ENCODE measurements at regions not wholly inside any gene's neighbourhood (a gene's known extent, or its start where the extent isn't known, plus 50 kb on each side); places are given as distances from the start of the nearest gene placed in this dataset.

DNA sequence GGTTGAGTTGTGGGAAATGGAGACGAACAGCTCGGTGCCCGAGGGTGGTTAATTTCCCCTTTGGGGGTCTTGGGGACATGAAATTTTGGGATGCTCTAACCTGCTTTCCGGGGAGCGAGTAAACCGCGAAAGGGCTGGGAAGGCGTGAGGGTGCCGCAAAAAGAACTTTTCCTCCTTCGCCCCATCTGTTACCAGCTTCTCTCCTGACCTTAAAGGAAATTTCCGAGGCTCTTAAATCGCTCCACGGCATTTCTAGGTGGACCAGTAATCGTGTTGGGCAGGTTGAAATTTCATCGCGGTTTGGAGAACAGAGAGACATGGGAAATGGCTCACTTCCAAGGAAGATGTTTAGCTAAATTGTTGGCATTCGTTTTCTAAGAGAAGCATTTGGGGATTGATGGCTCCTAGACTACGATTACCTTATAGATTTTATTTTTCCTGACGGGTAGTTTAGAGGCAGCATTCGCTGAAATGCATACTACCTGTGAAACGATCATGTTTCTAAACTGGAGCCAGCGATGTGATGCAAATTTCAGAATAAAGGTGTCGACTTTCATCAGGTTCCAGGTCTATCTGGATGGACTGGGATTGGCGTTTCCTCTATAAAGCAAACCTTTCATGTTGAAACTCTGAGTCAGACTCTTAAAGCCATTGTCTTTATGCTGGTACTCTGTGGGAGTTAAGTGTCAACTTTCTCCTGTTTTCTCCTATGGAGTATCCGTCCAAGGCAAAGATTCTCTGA, 414.5 kb downstream of the PCNX1 start:
- Mint-ChIP-seq H3K9me3 (no peaks in the 10 kb centered on the region), H3K27ac (peak overlapping the region; percentile 81 to 93 (median 88)), H3K4me1 (peaks cover 45 to 57% of the 10 kb centered on the region in 2 donors), H3K36me3 (no peaks in the 10 kb centered on the region), H3K27me3 (ENCODE audit: low read depth in 3 of 3) (peaks cover 3 to 16% (median 16%) of the 10 kb centered on the region in 3 donors), H3K4me3 (peak overlapping the region; percentile 91 to 97 (median 94))
- DNase-seq = no peak

DNA sequence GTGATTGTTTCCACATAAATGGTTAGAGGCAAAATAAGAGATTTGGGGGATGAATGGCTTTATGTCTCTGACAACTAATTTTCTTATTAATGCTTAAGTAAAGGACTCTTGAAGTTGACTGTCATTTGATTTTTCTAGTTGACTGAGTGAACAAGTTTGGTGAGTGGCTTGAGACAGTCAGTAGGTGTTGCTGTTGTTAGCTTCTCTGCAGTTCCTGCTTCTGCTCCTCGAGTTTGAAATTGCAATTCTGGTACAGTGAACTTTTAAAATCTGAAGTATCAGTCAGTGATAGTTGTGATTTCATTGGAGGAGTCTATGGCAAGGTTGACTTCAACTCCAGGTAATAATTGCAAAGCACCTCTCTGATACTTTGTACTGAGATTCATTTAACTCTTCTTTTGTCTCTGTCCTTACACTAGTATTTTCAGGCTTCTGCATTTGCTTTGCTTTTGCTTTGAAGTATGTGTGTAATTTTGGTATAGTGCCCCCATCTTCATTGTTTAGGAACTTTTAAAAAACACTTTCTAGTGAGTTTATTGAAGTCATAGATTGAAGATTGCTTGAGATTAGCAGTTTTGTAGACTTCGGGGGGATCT, 415.5 kb downstream of the PCNX1 start:
- Mint-ChIP-seq H3K27ac (peak overlapping the region; percentile 32 to 83 (median 68)), H3K9me3 (no peaks in the 10 kb centered on the region), H3K4me1 (peaks cover 49 to 61% of the 10 kb centered on the region in 2 donors), H3K36me3 (no peaks in the 10 kb centered on the region), H3K27me3 (ENCODE audit: low read depth in 3 of 3) (peaks cover 3 to 16% (median 13%) of the 10 kb centered on the region in 3 donors), H3K4me3 (peak overlapping the region; percentile 67 to 97 (median 94))
- peak; percentile 12 to 42 (median 20) for DNase-seq

DNA sequence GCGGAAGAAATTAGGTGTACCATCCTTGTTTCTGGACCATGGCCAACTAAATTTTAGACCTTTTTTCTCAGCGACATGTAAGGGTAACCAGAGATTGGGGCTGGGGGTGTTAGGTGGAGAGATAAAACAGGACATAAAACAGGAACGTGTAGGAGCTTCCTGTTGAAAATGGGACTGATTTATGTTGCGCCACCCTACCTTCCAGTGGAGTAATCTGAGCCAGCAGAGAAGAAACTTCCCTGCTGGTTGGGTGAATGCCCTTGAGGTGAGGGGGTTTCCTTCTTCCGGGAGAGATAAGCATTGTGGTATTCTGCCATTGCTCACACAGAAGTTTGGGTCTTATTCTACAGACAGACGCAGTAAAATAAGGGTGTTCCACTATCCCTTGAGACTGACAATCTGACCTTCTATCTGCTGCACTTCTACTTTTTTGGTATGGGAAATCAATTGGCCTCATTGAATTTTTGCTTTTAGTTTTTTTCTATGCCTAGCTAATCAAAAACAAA, 417.6 kb downstream of the PCNX1 start:
- peak; percentile 27 to 40 (median 28) for DNase-seq
- no peaks in the 10 kb centered on the region for H3K9me3 Mint-ChIP-seq
- H3K4me1 Mint-ChIP-seq = peaks cover 60 to 71% of the 10 kb centered on the region in 2 donors
- peak overlapping the region in 4 of 5 donors; percentile 1 to 36 (median 4) for H3K4me3 Mint-ChIP-seq
- H3K27ac Mint-ChIP-seq = peak overlapping the region in 3 of 6 donors; percentile 18 to 56 (median 32)
- H3K36me3 Mint-ChIP-seq = no peaks in the 10 kb centered on the region
- peaks cover 3 to 14% (median 8%) of the 10 kb centered on the region in 3 donors for H3K27me3 Mint-ChIP-seq (ENCODE audit: low read depth in 3 of 3)

DNA sequence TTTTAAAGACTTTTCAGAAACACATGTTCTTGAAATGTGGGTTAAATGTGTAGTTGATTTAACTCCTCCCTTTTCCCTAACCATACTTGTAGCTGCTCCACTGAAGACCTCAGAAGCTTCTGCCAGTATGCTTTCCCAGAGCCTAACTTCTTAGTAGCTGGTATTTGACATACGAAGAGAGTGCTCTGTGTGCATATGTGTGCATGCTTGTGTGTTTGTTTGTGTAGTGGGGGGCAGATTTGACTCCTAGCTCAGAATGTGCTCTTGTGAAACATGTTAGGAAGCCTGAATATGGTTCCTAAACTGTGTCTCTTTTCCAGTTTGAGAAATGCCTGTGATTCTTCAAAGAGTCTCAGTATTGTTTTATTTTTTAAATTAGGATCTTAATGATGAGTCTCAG, 420.4 kb downstream of the PCNX1 start:
- Mint-ChIP-seq H3K27ac (peak overlapping the region in 5 of 6 donors; percentile 1 to 58 (median 19)), H3K36me3 (peaks cover 0 to 5% (median 0%) of the 10 kb centered on the region in 3 donors), H3K4me1 (peaks cover 55 to 75% of the 10 kb centered on the region in 2 donors), H3K4me3 (peak overlapping the region in 3 of 5 donors; percentile 0 to 14 (median 7)), H3K9me3 (no peaks in the 10 kb centered on the region), H3K27me3 (ENCODE audit: low read depth in 3 of 3) (peaks cover 0 to 1% (median 0%) of the 10 kb centered on the region in 3 donors)
- DNase-seq = no peak

DNA sequence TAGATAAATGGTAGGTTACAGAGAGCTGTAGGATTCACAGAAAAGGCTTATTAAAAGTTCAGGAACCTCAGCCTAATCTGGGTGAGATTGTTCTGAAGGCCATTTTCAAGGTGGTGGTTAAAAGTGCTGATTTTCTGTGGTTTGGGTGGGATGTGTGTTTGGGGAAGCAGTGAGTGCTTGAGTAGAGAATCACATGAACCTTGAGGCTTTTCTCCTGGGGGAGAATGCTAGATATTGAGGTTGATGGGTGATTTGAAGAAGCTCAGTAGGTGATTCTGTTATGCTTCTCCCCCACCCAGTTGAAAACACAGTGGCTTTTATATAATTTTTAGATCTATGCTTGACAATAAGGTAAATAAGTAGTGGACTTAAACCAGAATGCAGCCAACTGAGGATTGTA, 420.9 kb downstream of the PCNX1 start:
- peaks cover 0 to 5% (median 0%) of the 10 kb centered on the region in 3 donors for H3K36me3 Mint-ChIP-seq
- peak; percentile 17 to 37 (median 36) for DNase-seq
- H3K4me3 Mint-ChIP-seq = peak overlapping the region in 4 of 5 donors; percentile 0 to 14 (median 7)
- H3K9me3 Mint-ChIP-seq = no peaks in the 10 kb centered on the region
- H3K27ac Mint-ChIP-seq = peak overlapping the region; percentile 12 to 58 (median 26)
- peaks cover 50 to 70% of the 10 kb centered on the region in 2 donors for H3K4me1 Mint-ChIP-seq
- peaks cover 0 to 1% (median 0%) of the 10 kb centered on the region in 3 donors for H3K27me3 Mint-ChIP-seq (ENCODE audit: low read depth in 3 of 3)

DNA sequence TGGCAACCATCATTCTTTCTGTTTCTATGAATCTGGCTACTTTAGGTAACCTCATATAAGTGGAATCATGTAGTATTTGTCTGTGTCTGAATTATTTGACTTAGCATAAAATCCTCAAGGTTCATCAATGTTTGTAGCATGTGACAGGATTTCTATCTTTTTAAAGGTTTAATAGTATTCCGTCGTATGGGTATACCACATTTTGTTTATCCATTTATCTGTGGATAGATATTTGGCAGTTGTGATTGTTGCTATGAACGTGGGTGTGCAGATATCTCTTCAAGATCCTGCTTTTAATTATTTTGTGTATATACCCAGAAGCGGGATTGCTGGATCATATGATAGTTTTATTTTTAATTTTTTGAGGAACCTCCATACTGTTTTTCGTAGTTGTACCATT, 421.7 kb downstream of the PCNX1 start:
- Mint-ChIP-seq H3K4me3 (no peak overlapping the region), H3K36me3 (peaks cover 0 to 6% (median 5%) of the 10 kb centered on the region in 3 donors), H3K4me1 (peaks cover 49 to 64% of the 10 kb centered on the region in 2 donors), H3K27ac (no peak overlapping the region), H3K9me3 (no peaks in the 10 kb centered on the region), H3K27me3 (ENCODE audit: low read depth in 3 of 3) (peaks cover 0 to 1% (median 0%) of the 10 kb centered on the region in 3 donors)
- no peak for DNase-seq

DNA sequence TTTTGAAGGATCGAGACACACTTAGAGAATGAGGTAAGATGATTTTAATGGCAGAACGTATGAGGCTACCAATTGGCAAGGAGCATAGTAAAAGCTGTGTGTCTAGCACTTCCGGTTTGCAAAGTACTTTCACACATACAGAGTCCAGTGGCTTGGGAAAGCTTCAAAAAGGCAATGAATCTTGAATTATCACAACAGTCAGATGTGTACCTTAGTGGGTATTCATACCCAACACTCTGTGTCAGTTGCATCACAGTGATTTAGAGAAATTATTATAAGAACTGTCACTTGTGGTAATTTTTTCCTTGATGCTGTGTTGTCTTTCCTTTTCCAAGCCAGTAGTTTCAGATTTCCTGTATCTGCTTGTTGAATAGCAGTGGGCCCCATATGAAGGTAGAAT, 424.1 kb downstream of the PCNX1 start:
- no peak overlapping the region for H3K4me3 Mint-ChIP-seq
- peaks cover 32 to 44% of the 10 kb centered on the region in 2 donors for H3K4me1 Mint-ChIP-seq
- H3K27ac Mint-ChIP-seq = no peak overlapping the region

DNA sequence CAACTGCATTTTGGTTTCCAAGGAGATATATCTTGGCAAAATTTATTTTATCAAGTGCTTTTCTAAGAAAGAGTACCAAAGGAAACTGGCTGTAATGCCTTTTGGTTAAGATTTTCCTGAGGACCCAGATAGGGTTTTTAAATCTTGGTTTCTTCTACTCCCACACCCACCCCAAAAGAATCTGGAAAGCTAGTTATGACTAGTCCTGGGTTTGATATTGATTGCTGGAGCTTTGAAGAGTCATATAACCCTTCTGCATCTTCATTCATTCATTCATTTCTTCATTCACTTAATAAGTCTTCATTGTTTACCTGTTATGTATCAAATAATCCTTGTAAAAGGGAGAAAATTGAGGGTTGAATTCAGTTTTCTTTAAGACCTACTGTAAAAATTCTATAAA, 425.2 kb downstream of the PCNX1 start:
- Mint-ChIP-seq H3K4me1 (peaks cover 32 to 43% of the 10 kb centered on the region in 2 donors), H3K9me3 (no peaks in the 10 kb centered on the region), H3K36me3 (peaks cover 0 to 6% (median 5%) of the 10 kb centered on the region in 3 donors), H3K27ac (no peak overlapping the region), H3K4me3 (no peak overlapping the region), H3K27me3 (ENCODE audit: low read depth in 3 of 3) (peaks cover 0 to 1% (median 0%) of the 10 kb centered on the region in 3 donors)
- no peak for DNase-seq

More for the DNA sequence above, 424.1 kb downstream of the PCNX1 start:
- no peak for DNase-seq
- H3K9me3 Mint-ChIP-seq = no peaks in the 10 kb centered on the region
- peaks cover 0 to 6% (median 5%) of the 10 kb centered on the region in 3 donors for H3K36me3 Mint-ChIP-seq
- H3K27me3 Mint-ChIP-seq (ENCODE audit: low read depth in 3 of 3) = peaks cover 0 to 1% (median 0%) of the 10 kb centered on the region in 3 donors

DNA sequence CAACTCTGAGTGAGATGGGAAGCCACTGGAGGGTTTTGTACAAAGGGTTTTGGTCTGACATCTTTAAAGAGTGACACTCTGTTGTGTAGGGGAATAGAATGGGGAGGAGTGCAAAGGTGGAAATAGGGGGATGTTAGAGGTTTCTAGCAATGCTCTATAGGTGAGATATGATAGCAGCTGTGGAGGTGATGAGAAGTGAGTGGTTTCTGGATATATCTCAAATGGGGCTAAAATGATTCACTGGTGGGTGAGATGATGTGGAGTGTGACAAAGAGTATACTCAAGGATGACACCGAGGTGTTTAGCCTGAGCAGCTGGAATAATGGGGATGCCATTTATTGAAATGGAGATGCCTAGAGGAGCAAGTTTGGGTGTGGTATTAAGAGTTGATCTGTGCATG, 426.4 kb downstream of the PCNX1 start:
- Mint-ChIP-seq H3K4me1 (peaks cover 19 to 30% of the 10 kb centered on the region in 2 donors), H3K27me3 (ENCODE audit: low read depth in 3 of 3) (no peaks in the 10 kb centered on the region), H3K27ac (peak overlapping the region in 2 of 6 donors; percentile 5 to 10), H3K36me3 (peaks cover 0 to 10% (median 9%) of the 10 kb centered on the region in 3 donors), H3K9me3 (no peaks in the 10 kb centered on the region), H3K4me3 (no peak overlapping the region)
- no peak for DNase-seq

DNA sequence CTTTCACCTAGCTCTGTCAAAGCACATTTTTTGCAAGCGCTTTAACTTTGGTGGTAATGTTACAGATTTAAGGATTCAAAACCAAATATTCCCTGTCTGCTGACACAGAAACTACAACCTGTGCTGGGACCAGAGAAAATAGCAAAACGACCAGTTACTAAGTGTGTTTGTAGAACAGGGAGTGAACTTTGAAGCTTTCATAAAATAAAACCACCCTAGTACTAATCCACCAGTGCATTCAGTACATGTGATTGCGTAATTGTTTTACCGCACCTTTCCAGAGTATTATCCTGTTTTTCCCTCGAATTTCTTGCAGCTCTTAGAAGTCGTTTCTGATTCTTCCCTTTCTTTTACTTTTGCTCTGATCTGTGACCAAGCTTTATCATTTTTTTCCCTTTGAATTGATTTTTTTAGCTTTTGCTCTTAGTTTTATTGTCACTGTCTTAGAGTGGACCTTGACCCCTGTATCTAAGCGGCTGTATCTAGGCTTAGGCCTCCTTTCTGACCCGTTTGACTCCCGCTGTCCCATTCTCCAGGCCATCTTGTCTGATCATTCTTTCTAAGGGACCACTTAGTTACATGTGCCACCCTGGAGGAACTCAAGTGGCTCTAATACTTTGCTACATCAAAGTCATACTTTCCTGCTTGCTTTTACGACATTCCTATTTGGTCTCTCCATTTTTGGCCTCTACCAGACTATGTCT, 429.4 kb downstream of the PCNX1 start:
- peaks cover 8 to 27% of the 10 kb centered on the region in 2 donors for H3K4me1 Mint-ChIP-seq
- no peak overlapping the region for H3K4me3 Mint-ChIP-seq
- H3K36me3 Mint-ChIP-seq = peaks cover 0 to 10% (median 4%) of the 10 kb centered on the region in 3 donors
- no peak for DNase-seq
- peaks cover 0 to 1% (median 0%) of the 10 kb centered on the region in 3 donors for H3K27me3 Mint-ChIP-seq (ENCODE audit: low read depth in 3 of 3)
- H3K9me3 Mint-ChIP-seq = no peaks in the 10 kb centered on the region
- peak overlapping the region in 1 of 6 donors; percentile 13 for H3K27ac Mint-ChIP-seq

DNA sequence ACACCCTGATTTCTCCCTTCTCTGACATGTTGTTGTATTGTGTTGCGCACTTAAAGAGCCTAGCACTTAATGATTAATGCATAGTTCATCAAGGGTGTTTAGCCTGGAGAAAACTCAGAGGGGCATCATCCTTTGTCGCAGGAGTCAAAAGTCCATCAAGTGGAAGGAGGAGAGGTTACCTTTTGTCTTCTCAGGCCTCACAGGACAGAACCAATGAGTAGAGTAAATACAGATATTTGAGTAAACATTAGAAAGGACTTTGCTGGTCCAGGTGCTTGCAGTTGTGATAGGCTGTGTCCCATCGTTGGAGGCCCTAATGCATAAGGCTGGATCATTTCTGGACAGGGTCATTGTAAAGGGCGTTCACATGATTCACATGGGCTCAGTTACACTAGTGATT, 430.9 kb downstream of the PCNX1 start:
- H3K27me3 Mint-ChIP-seq (ENCODE audit: low read depth in 3 of 3) = peaks cover 0 to 1% (median 0%) of the 10 kb centered on the region in 3 donors
- H3K27ac Mint-ChIP-seq = peak overlapping the region in 1 of 6 donors; percentile 15
- no peak for DNase-seq
- no peaks in the 10 kb centered on the region for H3K9me3 Mint-ChIP-seq
- peaks cover 6 to 23% of the 10 kb centered on the region in 2 donors for H3K4me1 Mint-ChIP-seq
- no peak overlapping the region for H3K4me3 Mint-ChIP-seq
- peaks cover 0 to 10% (median 4%) of the 10 kb centered on the region in 3 donors for H3K36me3 Mint-ChIP-seq

DNA sequence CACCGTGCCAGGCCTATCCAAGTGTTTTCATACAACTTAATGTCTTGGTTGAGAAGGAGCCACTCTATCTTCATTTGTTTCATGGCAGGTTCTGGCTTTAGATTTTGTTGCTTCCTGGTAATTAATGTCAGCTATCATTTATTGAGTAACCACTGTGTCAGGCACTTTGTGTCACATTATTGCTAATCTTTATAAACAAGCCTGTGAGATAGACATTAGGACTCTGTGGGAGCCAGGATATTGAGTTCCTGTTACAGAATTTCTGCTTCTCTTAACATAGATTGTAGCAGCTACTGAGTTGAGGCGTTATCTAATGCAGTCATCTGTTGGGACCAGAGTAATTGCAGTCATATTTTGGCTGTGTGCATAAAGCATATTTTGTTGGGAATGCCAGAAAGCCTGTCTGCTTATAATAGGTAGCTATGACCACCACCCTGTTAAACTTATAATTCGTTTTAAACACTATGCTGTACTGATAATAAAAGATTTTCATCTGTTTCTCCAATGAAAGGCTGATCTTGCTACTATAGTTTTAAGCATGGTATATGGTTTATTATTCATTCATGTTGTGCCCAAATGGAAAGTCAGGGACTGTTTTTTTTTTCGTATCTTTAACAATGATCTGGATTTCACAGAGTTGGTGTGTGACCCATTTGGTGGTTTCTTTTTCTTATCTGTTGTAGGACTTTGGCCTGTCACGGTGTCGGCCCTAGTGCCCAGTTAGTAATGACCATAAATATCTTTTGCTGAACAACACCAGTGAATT, 432.6 kb downstream of the PCNX1 start:
- Mint-ChIP-seq H3K27me3 (ENCODE audit: low read depth in 3 of 3) (peaks cover 0 to 1% (median 0%) of the 10 kb centered on the region in 3 donors), H3K27ac (peak overlapping the region in 1 of 6 donors; percentile 13), H3K9me3 (no peaks in the 10 kb centered on the region), H3K4me3 (no peak overlapping the region), H3K36me3 (peaks cover 0 to 4% (median 4%) of the 10 kb centered on the region in 3 donors), H3K4me1 (peaks cover 7 to 28% of the 10 kb centered on the region in 2 donors)
- no peak for DNase-seq

DNA sequence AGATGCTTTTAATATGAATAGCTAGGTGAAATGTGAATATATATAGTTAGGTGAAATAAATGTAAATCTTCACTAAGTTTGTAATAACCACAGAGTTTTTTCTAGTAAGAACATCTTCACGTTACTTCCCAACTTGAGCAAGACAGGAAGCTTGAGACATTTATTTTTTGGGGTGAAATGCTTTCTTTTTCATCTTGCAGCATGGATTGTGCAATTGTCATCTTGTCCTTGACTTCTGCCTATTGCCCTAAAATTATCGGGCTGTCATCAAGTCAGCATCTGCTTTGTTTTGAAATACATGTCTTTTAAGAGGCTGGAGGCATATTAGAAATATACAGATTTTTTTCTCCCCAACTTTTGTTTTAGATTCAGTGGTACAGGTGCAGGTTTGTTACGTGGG, 433.9 kb downstream of the PCNX1 start:
- Mint-ChIP-seq H3K4me3 (no peak overlapping the region), H3K27ac (peak overlapping the region in 1 of 6 donors; percentile 33), H3K27me3 (ENCODE audit: low read depth in 3 of 3) (peaks cover 0 to 1% (median 0%) of the 10 kb centered on the region in 3 donors), H3K36me3 (peaks cover 0 to 4% (median 4%) of the 10 kb centered on the region in 3 donors), H3K9me3 (no peaks in the 10 kb centered on the region), H3K4me1 (peaks cover 11 to 36% of the 10 kb centered on the region in 2 donors)
- DNase-seq = no peak
